ENCODE measurements at regions not wholly inside any gene's neighbourhood (a gene's known extent, or its start where the extent isn't known, plus 50 kb on each side); places are given as distances from the start of the nearest gene placed in this dataset.
"Not testable (repeated sequence)": the region's sequence is repeated elsewhere in the genome, so short reads cannot be mapped to it uniquely, and the experiment has no call there.

DNA sequence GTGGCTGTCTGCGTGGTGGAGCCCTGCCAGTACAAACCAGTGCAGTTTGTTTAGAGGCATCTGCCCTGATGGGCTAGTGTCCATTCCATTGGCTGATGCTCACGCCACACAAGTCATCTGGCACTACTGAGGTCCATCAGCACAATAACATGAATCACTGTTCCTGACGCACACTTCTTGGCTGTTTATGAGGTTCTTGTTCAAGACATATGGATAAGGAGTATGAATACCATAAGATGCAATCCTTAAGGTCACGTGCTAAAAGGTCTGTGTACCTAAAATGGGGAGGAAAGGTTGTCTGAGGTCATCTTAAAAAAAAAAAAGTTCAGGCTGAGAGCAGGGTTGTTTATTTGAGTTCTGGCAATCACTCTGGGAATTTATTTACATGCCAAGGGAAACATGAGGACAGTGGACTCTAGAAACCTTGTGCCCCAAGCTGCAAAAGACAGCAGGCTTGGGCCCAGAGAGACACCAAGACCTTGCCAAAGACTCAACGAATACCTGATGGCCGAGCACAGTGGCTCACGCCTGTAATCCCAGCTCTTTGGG lies 54.1 kb upstream of the SHLD1 start:
- peak; percentile 15 for DNase-seq

DNA sequence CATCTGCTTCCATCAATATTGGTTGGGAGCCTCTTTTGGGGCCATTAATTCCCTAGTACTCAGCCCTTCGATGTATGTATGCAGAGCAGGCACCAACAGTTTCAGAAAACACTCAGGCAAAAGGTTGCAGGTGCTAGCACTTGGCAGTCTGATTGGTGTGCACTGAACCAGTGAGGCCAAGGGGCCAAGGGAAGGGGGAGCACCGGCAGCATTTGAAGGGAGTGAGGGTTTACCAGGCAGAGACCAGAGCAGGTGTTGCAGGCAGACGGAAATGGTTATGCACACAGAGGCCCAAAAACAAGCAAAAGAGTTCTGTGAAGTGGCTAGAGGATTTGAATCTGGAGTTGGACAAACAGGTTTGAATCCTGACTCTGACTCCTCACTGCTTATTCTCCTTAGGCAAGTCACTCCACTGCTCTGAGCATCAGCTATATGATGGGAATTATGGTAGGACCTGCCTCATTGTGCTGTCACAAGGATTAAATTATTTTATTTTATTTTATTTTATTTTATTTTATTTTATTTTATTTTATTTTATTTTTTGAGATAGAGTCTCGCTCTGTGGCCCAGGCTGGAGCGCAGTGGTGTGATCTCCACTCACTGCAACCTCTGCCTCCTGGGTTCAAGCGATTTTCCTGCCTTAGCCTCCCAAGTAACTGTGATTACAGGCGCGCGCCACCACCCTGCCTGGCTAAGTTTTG lies 58.1 kb upstream of the SHLD1 start:
- DNase-seq = peak; percentile 99

DNA sequence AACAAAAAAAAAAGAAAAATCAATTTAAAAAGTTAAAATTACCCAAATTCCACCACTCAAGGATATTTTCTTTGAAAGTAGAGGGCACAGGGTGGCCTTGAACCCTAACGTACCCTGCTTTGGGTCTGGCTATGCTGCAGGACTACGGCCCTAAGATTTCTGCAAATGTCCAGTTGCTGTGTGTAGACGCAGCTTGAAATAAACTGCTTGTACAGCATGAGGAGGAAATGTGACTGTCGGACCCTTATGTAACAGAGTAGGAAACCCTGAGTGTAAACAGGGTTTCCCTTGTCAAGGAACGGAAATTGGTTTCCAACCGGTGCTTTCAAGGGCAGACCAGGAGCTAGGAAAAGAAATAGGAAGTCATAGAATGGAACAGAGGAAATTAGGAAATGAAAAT lies 60.7 kb upstream of the SHLD1 start:
- no peak for DNase-seq

DNA sequence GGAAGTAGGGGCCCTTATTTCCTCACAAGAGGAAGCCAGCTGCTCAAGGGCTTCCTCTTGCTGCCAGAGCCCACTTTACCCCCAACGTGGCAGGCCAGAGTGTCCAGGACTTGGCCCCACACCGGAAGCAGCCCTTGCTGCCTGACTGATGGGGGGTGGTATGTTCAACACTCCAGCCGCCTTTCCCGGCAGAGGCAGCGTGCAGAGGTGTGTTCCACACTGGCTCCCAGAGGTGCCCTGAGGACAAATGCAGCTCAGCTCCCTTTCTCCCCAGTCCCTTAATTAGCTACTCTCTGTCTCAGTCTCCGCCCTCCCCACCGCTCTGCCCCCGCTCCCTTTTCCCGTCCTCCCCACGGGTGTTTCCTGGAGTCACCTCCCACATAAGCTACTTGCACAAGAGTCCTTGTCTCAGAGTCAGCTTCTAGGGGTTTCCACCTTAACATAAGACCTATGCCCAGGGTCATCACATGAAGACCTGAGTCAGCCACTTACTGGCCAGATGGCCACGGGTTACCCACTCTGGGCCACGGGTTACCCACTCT lies 61.7 kb upstream of the SHLD1 start:
- peak; percentile 14 for DNase-seq

DNA sequence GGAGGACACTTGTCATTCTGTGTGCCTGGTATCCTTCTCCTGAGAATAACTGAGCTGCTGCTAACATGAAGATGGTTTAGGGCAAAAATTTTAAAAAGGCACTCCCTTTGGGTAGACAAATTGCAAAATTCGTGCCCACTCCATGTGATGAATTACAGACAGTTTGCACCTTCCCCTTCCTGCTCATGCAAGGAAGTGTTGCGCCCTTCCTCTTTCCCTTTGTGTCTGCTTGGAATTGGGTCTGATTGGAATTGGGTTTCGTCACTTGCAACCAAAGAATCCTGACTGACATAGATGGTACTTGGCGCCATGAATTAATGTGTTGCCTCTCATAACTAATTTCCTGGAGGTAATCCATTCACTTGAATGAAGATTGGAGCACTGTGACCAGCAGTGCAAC lies 62.3 kb upstream of the SHLD1 start:
- no peak for DNase-seq

DNA sequence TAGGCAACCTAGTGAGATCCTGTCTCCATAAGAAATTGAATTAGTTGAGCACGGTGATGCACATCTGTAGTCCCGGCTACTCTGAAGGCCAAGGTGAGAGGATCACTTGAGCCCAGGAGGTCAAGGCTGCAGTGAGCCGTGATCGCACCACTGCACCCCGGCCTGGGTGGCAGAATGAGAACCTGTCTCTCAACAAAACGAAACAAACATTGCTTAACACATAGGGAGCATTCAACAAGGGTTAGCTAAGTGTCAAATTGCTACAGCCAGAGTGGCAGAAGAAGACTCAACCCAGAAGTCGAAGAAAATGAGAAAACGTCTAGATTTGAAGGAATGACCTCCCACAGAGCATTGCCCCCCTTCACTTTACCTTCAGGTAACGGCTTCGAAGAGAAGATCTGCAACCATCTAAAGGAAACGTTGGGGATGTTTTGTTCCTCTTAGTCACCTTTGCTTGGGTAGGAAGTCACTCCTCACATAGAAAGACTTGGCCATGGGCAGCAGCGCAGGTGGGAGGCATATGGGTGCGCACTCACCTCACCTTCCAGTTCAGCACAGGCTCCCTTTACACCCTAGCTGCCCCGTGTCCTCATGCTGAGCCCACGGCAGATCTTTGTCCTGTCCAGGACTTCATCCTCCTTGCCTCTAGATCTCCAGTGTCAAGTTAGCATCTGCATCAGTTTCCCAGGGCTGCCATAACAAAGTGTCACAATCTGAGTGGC lies 63.7 kb upstream of the SHLD1 start:
- DNase-seq = no peak

DNA sequence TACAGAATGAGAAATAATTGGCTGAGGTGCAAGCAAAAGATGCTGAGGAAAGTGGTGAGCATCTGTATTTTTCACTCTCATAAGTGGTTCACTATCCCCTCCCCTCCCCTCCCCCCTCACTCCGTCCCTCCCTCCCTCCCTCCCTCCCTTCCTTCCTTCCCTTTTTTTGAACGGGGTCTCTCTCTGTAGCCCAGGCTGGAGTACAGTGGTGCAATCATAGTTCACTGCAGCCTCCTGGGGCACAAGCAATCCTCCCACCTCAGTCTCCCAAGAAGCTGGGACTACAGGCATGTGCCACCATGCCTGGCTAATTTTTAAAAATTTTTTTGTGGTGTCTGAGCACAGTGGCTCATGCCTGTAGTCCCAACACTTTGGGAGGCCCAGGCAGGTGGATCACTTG lies 67.6 kb upstream of the SHLD1 start:
- DNase-seq = not testable (repeated sequence)

DNA sequence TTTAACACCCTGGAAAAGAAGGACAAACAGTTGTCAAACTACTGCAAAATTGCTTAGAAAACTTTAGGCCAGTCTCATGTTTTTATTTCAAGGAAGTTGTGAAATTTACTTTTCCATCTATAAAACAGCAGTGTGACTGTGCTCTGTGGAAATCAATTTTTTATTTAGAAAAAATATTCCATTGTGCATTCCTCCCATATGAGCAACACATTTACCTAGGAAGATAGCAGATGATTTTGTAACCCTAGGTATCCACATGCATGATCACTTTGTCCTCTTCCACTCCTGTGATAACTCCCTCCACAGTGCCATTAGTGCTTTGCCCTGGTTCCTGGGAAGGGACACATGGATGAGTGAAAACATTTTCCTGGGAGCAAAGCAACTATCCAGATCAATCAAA lies 69.4 kb upstream of the GPCPD1 start:
- no peak for DNase-seq

DNA sequence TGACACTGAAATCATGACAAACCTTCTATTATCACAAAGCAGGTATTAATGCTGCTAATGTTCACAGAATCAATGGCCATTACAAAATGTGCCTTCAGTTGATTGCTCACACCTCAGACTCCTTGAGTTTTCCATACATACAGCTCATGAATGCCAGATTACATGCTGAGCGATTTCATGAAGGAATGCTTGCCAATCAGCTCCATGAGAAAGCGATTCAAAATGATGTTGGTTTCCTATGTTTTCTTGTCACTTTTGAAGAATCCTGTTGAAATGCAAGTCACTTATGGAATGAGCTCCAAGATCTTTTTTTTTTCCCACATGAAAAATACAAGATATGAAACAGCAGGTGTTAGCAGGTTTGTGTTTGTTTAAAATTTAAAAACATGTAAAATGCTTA lies 68.0 kb upstream of the GPCPD1 start:
- no peak for DNase-seq

DNA sequence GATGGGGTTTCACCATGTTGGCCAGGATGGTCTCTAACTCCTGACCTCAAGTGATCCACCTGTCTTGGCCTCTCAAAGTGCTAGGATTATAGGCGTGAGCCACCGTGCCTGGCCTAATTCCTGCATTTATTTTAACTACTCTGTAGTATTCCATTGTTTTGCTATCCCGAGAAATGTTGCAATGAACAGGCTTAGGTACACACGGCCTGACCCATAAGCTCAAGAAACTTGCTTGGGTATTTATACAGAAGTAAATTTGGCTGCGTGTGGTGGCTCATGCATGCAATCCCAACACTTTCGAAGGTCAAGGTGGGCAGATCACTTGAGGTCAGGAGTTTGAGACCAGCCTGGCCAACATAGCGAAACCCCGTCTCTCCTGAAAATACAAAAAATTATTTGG lies 67.1 kb upstream of the GPCPD1 start:
- not testable (repeated sequence) for DNase-seq

DNA sequence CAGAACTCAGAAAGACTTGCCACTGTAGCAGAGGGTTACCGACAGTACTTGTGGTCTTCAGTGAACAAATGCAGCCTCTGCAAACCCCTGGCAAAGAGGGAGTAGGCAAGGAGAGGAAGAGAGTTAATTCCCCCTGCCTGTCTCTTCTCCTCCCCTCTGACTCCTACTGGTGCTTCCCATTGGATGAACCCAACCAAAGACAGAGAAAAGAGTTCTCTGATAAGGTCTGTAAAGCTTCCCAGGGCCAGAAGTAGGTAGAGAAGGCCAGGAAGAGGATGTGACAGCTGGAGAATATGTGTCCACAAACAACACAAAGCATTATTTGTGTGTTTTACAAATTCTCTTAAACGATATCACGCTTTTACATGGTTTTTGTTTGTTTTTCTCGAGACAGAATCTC lies 66.6 kb upstream of the GPCPD1 start:
- peak; percentile 41 for DNase-seq

DNA sequence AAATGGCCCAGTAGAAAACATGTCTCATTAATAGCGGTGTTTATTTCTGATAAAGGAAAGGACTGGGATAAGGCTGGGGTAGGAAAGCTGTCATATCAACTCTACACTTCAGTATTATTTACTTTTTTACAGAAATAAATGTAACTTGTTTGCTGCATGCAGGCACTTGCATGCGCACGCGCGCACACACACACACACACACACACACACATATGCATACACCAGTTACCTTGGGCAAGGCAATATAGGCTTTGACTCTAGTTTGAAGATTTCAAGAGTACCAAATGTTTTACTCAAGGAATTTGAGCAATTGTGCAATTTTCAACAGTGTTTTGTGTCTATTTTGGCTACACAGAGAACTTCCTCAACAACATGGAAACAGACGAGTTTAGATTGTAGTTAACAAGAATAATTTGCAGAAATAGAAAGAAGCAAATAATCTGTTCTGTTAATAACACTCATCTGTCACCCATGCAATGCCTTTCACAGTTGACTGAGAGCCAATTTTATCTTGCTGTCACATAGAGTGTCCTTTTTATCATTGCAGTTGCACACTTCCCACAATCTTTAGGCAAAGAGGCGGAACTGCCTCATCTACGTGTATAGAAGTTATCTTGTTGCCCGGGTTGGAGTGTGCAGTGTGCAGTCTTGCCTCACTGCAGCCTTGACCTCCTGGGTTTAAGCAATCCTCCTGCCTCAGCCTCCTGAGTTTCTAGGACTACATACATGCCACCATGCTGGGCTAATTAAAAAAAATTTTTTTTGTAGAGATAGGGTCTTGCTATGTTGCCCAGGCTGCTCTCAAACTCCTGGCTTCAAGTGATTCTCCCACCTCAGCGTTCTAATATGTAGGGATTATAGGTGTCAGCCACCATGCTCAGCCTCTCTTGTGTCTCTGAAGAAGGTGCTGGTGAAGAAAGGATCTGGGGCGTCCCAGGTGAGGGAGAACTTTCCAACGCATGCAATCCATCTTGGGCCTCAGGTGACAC lies 64.6 kb upstream of the GPCPD1 start:
- DNase-seq = peak; percentile 47

DNA sequence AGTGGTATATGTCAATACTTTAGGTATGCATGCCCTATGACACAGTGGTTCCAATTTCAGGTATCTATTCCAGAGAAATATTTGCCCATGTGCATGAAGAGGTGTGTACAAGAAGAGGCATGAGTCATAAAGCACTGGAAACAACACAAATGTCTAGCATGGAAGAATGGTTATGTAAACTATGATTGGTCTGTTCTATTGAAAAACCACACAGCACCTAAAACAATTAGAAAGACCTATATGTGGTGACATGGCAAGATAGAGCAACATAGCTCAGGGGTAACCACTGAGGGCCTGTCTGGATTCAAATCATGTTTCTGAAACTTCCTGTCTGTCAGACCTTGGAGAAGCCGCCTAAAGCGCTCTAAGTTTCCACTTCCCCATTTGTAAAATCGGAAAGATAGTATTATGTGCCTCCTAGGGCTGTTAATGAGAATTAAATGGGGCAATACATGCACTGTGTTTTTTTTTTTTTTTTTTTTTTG lies 63.4 kb upstream of the GPCPD1 start:
- peak; percentile 97 for DNase-seq

DNA sequence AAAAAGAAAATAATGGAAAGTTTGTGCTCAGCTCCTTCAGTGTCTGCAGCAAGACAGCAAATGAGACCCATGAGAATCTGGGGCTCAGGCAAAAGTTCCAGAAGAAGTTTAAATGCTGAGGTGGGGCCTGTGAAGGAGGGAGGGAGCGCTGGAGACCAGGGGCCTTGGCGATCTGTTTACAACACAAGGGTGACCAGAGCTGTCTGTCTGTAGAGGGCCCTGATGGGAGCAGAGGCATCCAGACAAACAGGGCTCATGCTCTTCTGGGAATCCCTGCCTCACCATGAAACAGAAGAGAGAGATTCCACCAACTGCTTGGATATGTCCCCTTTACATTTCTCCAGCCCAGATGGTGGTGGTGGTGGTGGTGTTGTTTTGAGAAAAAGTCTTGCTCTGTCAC lies 60.1 kb upstream of the GPCPD1 start:
- DNase-seq = no peak

DNA sequence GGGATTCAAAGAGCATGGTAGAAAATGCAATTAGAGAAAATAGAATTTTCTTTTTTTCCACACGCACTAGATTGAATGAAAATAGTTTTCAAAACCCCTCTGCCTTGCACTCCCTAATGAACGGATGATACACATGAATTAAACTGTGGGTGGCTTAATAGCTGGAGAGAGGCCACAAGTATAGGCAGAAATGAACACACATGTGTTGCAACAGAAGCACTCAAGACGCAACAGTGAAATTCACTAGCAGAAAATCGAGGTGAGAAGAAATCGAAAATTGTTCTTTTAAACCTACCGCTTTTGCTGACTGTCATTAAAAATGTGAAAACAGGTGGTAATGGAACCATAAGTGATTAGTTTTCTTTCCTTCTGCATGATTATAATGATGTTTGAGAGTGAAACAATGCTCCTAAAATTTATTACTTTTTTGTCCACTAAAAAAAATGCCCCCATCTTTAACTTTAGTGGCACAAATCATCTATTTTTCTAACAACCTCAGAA lies 59.3 kb upstream of the GPCPD1 start:
- DNase-seq = no peak

DNA sequence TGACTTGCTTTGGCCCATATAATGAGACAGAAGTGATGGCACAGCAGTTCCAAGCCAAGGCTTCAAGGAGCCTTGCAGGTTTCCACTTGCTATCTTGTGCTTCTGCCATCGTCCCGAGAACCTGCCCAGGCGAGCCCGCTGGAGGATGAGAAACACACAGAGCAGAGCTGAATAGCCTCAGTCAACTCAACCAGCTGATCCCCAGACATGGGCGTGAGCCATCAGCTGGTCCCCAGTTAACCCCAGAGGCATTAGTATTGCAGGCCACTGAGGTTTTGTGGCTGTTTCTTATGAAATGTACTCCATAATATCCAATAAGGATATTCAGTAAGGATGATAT lies 57.7 kb upstream of the GPCPD1 start:
- no peak for DNase-seq

DNA sequence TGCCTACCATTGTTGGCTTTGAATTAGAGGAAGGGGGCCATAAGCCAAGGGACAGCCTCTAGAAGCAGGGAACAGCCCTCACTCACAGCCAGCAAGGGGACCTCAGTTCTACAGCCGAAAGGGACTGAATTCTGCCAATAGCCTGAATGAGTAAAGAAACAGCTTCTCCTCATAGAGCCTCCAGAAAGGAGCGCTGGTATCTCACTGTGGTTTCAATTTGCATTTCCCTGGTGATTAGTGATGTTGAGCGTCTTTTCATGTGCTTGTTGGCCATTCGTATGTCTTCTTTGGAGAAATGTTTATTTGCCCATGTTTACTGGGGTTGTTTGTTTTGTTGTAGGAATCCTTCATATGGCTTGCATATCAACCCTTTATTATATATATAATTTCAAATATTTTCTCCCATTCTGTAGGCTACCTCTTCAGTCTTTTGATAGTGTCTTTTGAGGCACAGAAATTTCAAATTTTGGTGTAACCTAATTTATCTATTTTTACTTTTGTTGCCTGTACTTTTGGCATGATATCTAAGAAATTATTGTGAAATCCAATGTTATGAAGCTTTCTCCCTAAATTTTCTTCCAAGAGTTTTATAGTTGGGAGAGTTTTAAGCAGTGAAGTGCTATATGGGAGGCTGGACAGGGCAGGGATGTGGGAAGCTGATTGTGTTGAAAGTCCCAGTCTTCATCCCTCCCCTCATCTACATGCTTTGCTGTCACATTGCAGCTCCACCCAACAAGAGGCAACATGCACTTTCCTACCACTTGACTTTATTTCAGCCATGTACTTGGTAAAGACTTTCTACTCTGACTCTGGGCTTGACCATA lies 57.1 kb upstream of the GPCPD1 start:
- no peak for DNase-seq

DNA sequence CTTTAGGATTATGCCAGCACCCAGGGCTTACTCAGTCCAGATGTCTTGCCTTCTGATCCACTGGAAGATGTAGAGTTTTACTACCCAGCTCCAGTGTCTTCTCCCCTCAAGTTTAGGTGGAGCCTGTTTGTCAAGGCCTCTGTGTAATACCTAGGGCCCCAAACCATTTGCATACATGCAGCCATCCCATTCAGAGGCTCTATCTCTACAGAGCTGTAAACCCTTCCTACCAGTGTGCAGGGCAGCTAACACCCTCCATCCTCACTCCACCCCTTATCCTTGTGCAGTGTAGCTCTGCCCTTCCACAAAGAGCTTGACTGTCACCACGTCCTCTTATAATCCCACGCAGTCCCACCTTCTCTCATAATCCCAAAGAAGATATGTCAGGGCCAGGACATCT lies 54.6 kb upstream of the GPCPD1 start:
- DNase-seq = no peak

DNA sequence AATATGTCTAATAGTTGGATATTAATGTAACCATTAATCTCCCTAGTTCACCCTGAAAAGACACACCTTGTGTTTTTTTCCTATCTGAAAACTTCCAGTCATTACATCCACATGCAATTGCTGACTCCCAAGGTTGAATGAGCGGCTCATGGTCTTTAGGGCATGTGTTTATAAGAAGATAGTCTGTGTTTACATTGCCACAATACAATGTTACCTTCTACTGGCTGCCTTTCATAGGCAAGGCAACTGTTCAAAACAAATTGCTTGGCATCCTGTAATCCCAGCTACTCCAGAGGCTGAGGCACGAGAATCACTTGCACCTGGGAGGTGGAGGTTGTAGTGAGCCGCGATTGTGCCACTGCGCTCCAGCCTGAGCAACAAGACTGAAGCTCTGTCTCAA lies 52.6 kb upstream of the GPCPD1 start:
- DNase-seq = peak; percentile 29

DNA sequence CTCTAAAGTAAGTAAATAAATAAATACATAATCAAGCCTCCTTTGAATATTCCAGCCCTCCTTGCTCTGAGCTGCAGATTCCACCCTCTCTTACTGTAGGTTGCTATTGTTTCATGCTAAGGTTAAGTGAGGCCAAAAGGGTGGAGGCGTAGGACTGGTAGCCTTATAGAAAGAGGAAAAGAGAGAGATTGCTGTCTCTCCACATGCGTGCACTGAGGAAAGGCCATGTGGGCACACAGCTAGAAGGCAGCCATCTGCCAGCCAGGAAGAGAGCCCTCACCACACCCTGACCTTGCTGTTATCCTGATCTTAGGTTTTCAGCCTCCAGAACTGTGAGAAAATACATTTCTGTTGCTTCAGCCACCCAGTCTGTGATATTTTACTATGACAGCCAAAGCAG lies 52.0 kb upstream of the GPCPD1 start:
- DNase-seq = no peak

DNA sequence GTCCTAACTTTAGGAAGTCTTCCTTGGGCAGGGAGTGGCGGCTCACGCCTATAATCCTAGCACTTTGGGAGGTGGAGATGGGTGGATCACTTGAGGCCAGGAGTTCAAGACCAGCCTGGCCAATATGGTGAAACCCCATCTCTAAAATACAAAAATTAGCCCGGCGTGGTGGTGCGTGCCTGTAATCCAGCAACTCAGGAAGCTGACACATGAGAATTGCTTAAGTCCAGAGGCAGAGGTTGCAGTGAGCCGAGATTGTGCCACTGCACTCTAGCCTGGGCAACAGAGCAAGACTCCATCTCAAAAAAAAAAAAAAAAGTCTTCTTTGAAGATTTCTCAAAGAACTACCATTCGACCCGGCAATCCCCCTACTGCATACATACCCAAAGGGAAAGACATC lies 50.0 kb upstream of the GPCPD1 start:
- DNase-seq = not testable (repeated sequence)
